Stimulated activated CD8-positive, alpha-beta memory T cell treated with anti-CD3 and anti-CD28 coated beads, Interleukin-15, amount 100 ng/mL, for 24 hours (primary cell): ENCODE measurements at regions not wholly inside any gene's neighbourhood (a gene's known extent, or its start where the extent isn't known, plus 50 kb on each side); places are given as distances from the start of the nearest gene placed in this dataset.
"Not testable (repeated sequence)": the region's sequence is repeated elsewhere in the genome, so short reads cannot be mapped to it uniquely, and the experiment has no call there.

Experiments used
- DNase-seq: peaks from one replicate; pipeline ENCODE4 v3.0.0-alpha.2; 2020; ENCODE audit warnings: low read depth

GRCh38 chr22:23437779-23438178 lies 142.3 kb downstream of the IGLL1 start:
- no peak for DNase-seq

- DNase-seq, result not testable (repeated sequence)
Measured at GRCh38 chr22:23437107-23437395, 143.0 kb downstream of the IGLL1 start.

- DNase-seq, result not testable (repeated sequence)
Measured at GRCh38 chr22:23436354-23437106, 143.6 kb downstream of the IGLL1 start.

GRCh38 chr22:23435186-23435585 lies 144.9 kb downstream of the IGLL1 start:
- not testable (repeated sequence) for DNase-seq

- DNase-seq, result not testable (repeated sequence)
Measured at GRCh38 chr22:23434198-23434830, 145.8 kb downstream of the IGLL1 start.

- DNase-seq, result not testable (repeated sequence)
Measured at GRCh38 chr22:23433127-23434005, 146.7 kb downstream of the IGLL1 start.

GRCh38 chr22:23432719-23433118 lies 147.4 kb downstream of the IGLL1 start:
- not testable (repeated sequence) for DNase-seq

GRCh38 chr22:23431337-23432072 lies 148.6 kb downstream of the IGLL1 start:
- no peak for DNase-seq

GRCh38 chr22:23424551-23425068 lies 155.5 kb downstream of the IGLL1 start:
- not testable (repeated sequence) for DNase-seq

- DNase-seq, result no peak
Measured at GRCh38 chr22:23424031-23424430, 156.1 kb downstream of the IGLL1 start.

GRCh38 chr22:23422281-23422680 lies 157.8 kb downstream of the IGLL1 start:
- DNase-seq, result not testable (repeated sequence)

GRCh38 chr22:23421300-23421699 lies 158.8 kb downstream of the IGLL1 start:
- not testable (repeated sequence) for DNase-seq

GRCh38 chr22:23419931-23420330 lies 160.2 kb downstream of the IGLL1 start:
- no peak for DNase-seq

GRCh38 chr22:23419171-23419570 lies 160.9 kb downstream of the IGLL1 start:
- DNase-seq, result no peak

- no peak for DNase-seq
Measured at GRCh38 chr22:23418159-23418788, 161.8 kb downstream of the IGLL1 start.

GRCh38 chr22:23417327-23417726 lies 162.8 kb downstream of the IGLL1 start:
- not testable (repeated sequence) for DNase-seq

- DNase-seq, result not testable (repeated sequence)
Measured at GRCh38 chr22:23416169-23416690, 163.9 kb downstream of the IGLL1 start.

GRCh38 chr22:23415490-23415851 lies 164.6 kb downstream of the IGLL1 start:
- no peak for DNase-seq

- DNase-seq, result no peak
Measured at GRCh38 chr22:23414727-23415489, 165.2 kb downstream of the IGLL1 start.

- no peak for DNase-seq
Measured at GRCh38 chr22:23411739-23412138, 168.4 kb downstream of the IGLL1 start.
